GM10248 (cell line): ENCODE measurements at regions not wholly inside any gene's neighbourhood (a gene's known extent, or its start where the extent isn't known, plus 50 kb on each side); places are given as distances from the start of the nearest gene placed in this dataset.

ENCODE experiments used
- CTCF ChIA-PET: fragments of 300-600 bp; sonication (Branson Sonifier 250); formaldehyde crosslinking; extraction: SDS; loops from one replicate; lab custom pipeline; 2021; ENCODE audit warnings: antibody characterized with exemption; lab: Yijun Ruan, JAX
- POLR2A ChIA-PET: fragments of 350-650 bp; sonication (Branson Sonifier 250); formaldehyde crosslinking; extraction: SDS; loops from one replicate; lab custom pipeline; 2020; ENCODE audit warnings: antibody characterized with exemption; lab: Yijun Ruan, JAX
- DNase-seq: peaks from one replicate; pipeline ENCODE4 v3.0.0; 2012; ENCODE audit errors: extremely low spot score
- TF ChIP-seq, protein P1 (sequence below): IDR thresholded peaks from 2 replicates; pipeline ENCODE4 v1.5.1; 2012; ENCODE audit warnings: mild to moderate bottlenecking, low read depth; ENCODE audit errors: extremely low read depth, missing control alignments, control extremely low read depth

DNA sequence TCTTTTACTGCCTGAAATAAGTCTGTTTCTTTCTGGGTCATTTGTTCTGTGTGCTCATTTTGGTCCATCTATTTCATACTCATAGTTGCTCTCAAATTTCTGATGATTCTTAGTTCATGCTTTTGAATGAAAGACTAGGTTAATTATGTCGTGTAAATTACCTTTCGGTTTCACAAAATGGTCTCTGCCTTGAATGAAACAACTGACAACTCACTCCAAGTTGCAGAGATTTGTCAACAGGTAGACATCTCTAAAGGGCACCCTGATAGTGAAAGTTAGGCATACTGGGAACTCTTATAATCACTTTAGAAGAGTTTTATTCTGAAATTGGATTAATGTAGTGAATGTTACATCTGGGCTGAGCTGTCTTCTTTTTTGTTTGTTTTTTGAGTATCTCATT is 726.9 kb downstream of the PDHA2 start:
- TF ChIP-seq, protein P1, sequence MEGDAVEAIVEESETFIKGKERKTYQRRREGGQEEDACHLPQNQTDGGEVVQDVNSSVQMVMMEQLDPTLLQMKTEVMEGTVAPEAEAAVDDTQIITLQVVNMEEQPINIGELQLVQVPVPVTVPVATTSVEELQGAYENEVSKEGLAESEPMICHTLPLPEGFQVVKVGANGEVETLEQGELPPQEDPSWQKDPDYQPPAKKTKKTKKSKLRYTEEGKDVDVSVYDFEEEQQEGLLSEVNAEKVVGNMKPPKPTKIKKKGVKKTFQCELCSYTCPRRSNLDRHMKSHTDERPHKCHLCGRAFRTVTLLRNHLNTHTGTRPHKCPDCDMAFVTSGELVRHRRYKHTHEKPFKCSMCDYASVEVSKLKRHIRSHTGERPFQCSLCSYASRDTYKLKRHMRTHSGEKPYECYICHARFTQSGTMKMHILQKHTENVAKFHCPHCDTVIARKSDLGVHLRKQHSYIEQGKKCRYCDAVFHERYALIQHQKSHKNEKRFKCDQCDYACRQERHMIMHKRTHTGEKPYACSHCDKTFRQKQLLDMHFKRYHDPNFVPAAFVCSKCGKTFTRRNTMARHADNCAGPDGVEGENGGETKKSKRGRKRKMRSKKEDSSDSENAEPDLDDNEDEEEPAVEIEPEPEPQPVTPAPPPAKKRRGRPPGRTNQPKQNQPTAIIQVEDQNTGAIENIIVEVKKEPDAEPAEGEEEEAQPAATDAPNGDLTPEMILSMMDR, result no peak
- ChIA-PET CTCF (interaction anchor here (1.3 kb wide), 1 partner anchor 16 kb away, joined by 4 read pairs; no protein-coding TSS in a partner anchor), POLR2A (no interaction called here)
- DNase-seq, result no peak

DNA sequence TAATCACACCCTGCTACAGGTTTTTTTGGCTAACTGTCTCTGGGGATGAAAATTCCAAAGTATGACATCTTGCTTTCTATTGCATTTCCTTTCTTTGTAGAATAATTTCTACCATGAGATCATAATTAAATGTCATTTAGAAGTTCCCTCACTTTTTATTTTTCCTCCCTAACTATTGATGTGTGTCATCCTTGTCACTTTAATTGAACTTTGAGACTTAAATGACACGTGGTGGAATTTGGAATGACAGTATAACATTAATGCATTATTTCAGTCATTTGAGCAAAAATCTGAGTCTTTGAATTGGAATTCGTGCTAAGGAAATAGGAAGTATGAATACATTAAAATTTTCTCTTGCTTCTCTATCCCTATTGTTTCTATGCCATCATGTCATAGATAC is 745.4 kb downstream of the PDHA2 start:
- ChIA-PET CTCF (no interaction called here), POLR2A (no interaction called here)
- no peak for DNase-seq
- TF ChIP-seq, protein P1, result no peak

GRCh38 chr4:96593422-96593821 is 753.5 kb downstream of the PDHA2 start:
- DNase-seq, result no peak
- CTCF ChIA-PET, result interaction anchor here (1.3 kb wide), 1 partner anchor 42 kb away, joined by 3 read pairs; no protein-coding TSS in a partner anchor

GRCh38 chr4:96598465-96598864 is 758.6 kb downstream of the PDHA2 start:
- ChIA-PET CTCF (interaction anchor here (1.0 kb wide), 1 partner anchor 36 kb away, joined by 3 read pairs; no protein-coding TSS in a partner anchor), POLR2A (no interaction called here)
- TF ChIP-seq, protein P1, result no peak
- no peak for DNase-seq

More at GRCh38 chr4:96593422-96593821, 753.5 kb downstream of the PDHA2 start:
- POLR2A ChIA-PET, result no interaction called here
- TF ChIP-seq, protein P1, result no peak

DNA sequence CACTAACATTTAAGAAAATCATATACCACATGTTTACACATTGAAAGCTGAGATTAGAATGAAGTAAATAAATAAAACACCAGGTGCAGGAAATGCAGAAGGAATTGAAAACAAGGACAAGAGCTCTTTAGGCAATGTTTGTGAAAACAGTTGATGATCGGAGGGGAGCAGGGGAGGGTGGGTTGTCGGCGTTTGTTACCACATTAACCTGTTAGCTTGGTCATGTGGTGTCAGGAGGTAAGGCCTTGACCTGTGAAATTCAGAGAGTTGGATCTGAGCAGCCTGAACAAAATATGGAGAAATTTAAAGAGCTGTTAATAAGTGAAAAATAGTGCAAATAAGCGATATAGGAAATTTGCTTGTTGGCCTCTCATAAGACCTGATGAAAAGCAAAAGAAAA is 759.9 kb downstream of the PDHA2 start:
- TF ChIP-seq, protein P1, result no peak
- CTCF ChIA-PET, result interaction anchor here (1.8 kb wide), 1 partner anchor 10 kb away, joined by 5 read pairs; no protein-coding TSS in a partner anchor
- POLR2A ChIA-PET, result no interaction called here
- no peak for DNase-seq

DNA sequence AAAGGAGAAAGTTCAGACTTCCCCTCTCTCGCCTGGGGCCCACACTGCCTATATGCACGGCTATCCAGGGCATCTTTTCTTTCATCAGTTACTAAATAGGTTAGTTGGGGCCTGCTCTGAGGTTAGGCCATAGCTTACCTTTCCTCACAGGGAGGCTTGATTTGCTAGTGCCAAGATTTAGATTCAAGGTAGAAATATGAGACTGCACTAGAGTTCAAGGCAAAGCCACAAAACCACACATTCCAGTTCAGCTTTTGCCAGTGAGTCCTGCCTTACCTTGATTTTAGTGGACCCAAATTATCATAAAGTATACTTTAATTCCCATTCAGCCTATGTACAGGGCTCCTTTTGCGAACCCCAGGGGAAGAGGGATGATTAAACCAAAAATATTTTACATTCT is 762.8 kb downstream of the PDHA2 start:
- TF ChIP-seq, protein P1, result no peak
- POLR2A ChIA-PET, result no interaction called here
- CTCF ChIA-PET, result no interaction called here
- DNase-seq, result no peak

DNA sequence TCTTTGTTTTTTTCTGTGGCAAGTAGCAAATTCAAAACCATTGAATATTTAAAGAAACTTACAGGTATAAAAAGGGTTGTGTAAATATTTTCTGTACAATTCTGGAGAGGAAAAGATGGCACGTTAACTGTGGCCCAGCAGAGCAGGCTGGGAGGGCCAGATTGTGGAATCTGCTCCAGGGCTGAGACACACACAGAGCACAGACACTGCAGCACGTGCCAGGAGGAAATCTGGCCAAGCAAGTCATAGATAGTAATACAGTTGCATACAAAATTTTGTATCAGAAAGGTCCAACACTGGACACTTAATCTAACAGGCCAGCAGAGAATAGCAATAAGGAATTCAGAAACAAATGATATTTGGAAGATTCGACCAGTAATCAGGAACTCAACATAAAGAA is 763.7 kb downstream of the PDHA2 start:
- ChIA-PET POLR2A (no interaction called here), CTCF (no interaction called here)
- DNase-seq, result no peak
- TF ChIP-seq, protein P1, result no peak
